HEK293T (cell line): ENCODE measurements at regions not wholly inside any gene's neighbourhood (a gene's known extent, or its start where the extent isn't known, plus 50 kb on each side); places are given as distances from the start of the nearest gene placed in this dataset.

Experiments
- CTBP1 ChIP-seq: fragments of 450-650 bp; IDR thresholded peaks from 2 replicates; pipeline ENCODE4 v1.6.1; 2016; ENCODE audit warnings: borderline replicate concordance
- ELF4 ChIP-seq: fragments of 450-650 bp; IDR thresholded peaks from 2 replicates; pipeline ENCODE4 v1.6.1; 2017; ENCODE audit warnings: antibody characterized with exemption
- HDGF ChIP-seq: fragments of 450-650 bp; IDR thresholded peaks from 2 replicates; pipeline ENCODE4 v1.6.1; 2017; ENCODE audit warnings: antibody characterized with exemption, borderline replicate concordance
- L3MBTL2 ChIP-seq: fragments of 450-650 bp; conservative IDR thresholded peaks from 2 replicates; pipeline ENCODE4 v1.6.1; 2016; ENCODE audit warnings: mild to moderate bottlenecking
- SP1 ChIP-seq: fragments of 450-650 bp; IDR thresholded peaks from 2 replicates; pipeline ENCODE4 v1.6.1; 2017
- SUZ12 ChIP-seq: fragments of 450-650 bp; IDR thresholded peaks from 2 replicates; pipeline ENCODE4 v1.6.1; 2016; ENCODE audit warnings: mild to moderate bottlenecking
- TARDBP ChIP-seq: fragments of 450-650 bp; IDR thresholded peaks from 2 replicates; pipeline ENCODE4 v1.6.1; 2016
- ZNF384 ChIP-seq: fragments of 450-650 bp; IDR thresholded peaks from 2 replicates; pipeline ENCODE4 v1.6.1; 2016

GRCh38 chr2:55805686-55806085, 112.0 kb upstream of the PNPT1 start:
- TF ChIP-seq SP1 (no peak), SUZ12 (no peak), TARDBP (no peak), ELF4 (no peak), ZNF384 (no peak), HDGF (no peak), CTBP1 (no peak), L3MBTL2 (no peak)
